WTC11 (cell line): ENCODE measurements at regions not wholly inside any gene's neighbourhood (a gene's known extent, or its start where the extent isn't known, plus 50 kb on each side); places are given as distances from the start of the nearest gene placed in this dataset.

Source experiments
- NFE2L1 ChIP-seq: sonication (generic); formaldehyde crosslinking; IDR thresholded peaks from 2 replicates; pipeline ENCODE4 v1.8.1; 2023; ENCODE audit warnings: missing genetic modification reagents
- NFYB ChIP-seq: sonication (generic); formaldehyde crosslinking; conservative IDR thresholded peaks from 2 replicates; pipeline ENCODE4 v1.8.0; 2022; ENCODE audit warnings: low read depth, missing genetic modification reagents
- RORB ChIP-seq: fragments of 250-450 bp; sonication (Bioruptor Pico); IDR thresholded peaks from 2 replicates; pipeline ENCODE4 v1.9.0; 2021; ENCODE audit warnings: mild to moderate bottlenecking
- TEAD4 ChIP-seq: sonication (generic); formaldehyde crosslinking; IDR thresholded peaks from 2 replicates; pipeline ENCODE4 v1.8.0; 2022; ENCODE audit warnings: mild to moderate bottlenecking, missing genetic modification reagents
- TP53 ChIP-seq: sonication (generic); formaldehyde crosslinking; IDR thresholded peaks from 2 replicates; pipeline ENCODE4 v1.8.1; 2023; ENCODE audit warnings: mild to moderate bottlenecking, missing genetic modification reagents
- ZNF138 ChIP-seq: sonication (generic); formaldehyde crosslinking; conservative IDR thresholded peaks from 2 replicates; pipeline ENCODE4 v1.8.1; 2022; ENCODE audit warnings: mild to moderate bottlenecking, moderate library complexity, missing genetic modification reagents
- ZNF396 ChIP-seq: fragments of 250-450 bp; sonication (Bioruptor Pico); IDR thresholded peaks from 2 replicates; pipeline ENCODE4 v1.8.0; 2021; ENCODE audit warnings: mild to moderate bottlenecking, moderate library complexity, borderline replicate concordance
- TF ChIP-seq, protein P1 (sequence below): sonication (generic); formaldehyde crosslinking; IDR thresholded peaks from 2 replicates; pipeline ENCODE4 v1.8.0; 2022; ENCODE audit warnings: mild to moderate bottlenecking, missing genetic modification reagents
- TF ChIP-seq, protein P2 (sequence below): fragments of 200-600 bp; IDR thresholded peaks from 2 replicates; pipeline ENCODE4 v1.8.0; 2022; ENCODE audit warnings: antibody characterized with exemption
- TF ChIP-seq, protein P3 (sequence below): sonication (generic); formaldehyde crosslinking; IDR thresholded peaks from 2 replicates; pipeline ENCODE4 v1.8.1; 2023; ENCODE audit warnings: mild to moderate bottlenecking, moderate library complexity, missing genetic modification reagents
- TF ChIP-seq, protein P4 (sequence below): sonication (generic); formaldehyde crosslinking; IDR thresholded peaks from 2 replicates; pipeline ENCODE4 v1.8.0; 2022; ENCODE audit warnings: missing genetic modification reagents
- TF ChIP-seq, protein P5 (sequence below): sonication (generic); formaldehyde crosslinking; IDR thresholded peaks from 2 replicates; pipeline ENCODE4 v1.8.0; 2022; ENCODE audit warnings: mild to moderate bottlenecking, missing genetic modification reagents

DNA sequence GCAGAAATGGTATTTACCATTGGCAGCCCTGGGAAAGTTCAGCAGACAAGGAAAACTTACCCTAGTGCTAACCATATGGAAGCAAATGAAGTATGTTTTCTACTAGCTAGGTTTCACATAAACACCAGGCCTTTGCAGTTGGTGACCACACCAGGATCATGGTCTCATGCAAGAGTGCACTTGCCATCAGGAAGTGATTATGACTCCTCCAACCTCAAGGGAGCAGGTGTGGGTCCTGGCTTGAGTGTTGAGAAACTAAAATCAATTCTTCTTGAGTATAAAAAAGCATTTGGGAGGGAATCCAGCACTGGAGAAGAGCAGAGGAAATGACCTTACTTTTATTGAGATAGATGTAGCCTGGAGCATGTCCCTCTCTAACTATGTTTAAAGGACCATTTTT is 56.8 kb upstream of the SPAG16 start:
- TF ChIP-seq TEAD4 (CRISPR knock-in tag) (no peak), RORB (no peak), NFYB (CRISPR knock-in tag) (no peak), ZNF138 (CRISPR knock-in tag) (no peak), TP53 (CRISPR knock-in tag) (no peak), NFE2L1 (CRISPR knock-in tag) (no peak), ZNF396 (no peak)
- TF ChIP-seq, protein P1, sequence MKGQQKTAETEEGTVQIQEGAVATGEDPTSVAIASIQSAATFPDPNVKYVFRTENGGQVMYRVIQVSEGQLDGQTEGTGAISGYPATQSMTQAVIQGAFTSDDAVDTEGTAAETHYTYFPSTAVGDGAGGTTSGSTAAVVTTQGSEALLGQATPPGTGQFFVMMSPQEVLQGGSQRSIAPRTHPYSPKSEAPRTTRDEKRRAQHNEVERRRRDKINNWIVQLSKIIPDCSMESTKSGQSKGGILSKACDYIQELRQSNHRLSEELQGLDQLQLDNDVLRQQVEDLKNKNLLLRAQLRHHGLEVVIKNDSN = no peak
- TF ChIP-seq, protein P2, sequence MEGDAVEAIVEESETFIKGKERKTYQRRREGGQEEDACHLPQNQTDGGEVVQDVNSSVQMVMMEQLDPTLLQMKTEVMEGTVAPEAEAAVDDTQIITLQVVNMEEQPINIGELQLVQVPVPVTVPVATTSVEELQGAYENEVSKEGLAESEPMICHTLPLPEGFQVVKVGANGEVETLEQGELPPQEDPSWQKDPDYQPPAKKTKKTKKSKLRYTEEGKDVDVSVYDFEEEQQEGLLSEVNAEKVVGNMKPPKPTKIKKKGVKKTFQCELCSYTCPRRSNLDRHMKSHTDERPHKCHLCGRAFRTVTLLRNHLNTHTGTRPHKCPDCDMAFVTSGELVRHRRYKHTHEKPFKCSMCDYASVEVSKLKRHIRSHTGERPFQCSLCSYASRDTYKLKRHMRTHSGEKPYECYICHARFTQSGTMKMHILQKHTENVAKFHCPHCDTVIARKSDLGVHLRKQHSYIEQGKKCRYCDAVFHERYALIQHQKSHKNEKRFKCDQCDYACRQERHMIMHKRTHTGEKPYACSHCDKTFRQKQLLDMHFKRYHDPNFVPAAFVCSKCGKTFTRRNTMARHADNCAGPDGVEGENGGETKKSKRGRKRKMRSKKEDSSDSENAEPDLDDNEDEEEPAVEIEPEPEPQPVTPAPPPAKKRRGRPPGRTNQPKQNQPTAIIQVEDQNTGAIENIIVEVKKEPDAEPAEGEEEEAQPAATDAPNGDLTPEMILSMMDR = no peak
- TF ChIP-seq, protein P3, sequence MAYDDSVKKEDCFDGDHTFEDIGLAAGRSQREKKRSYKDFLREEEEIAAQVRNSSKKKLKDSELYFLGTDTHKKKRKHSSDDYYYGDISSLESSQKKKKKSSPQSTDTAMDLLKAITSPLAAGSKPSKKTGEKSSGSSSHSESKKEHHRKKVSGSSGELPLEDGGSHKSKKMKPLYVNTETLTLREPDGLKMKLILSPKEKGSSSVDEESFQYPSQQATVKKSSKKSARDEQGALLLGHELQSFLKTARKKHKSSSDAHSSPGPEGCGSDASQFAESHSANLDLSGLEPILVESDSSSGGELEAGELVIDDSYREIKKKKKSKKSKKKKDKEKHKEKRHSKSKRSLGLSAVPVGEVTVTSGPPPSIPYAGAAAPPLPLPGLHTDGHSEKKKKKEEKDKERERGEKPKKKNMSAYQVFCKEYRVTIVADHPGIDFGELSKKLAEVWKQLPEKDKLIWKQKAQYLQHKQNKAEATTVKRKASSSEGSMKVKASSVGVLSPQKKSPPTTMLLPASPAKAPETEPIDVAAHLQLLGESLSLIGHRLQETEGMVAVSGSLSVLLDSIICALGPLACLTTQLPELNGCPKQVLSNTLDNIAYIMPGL (CRISPR knock-in tag) = no peak
- TF ChIP-seq, protein P4, sequence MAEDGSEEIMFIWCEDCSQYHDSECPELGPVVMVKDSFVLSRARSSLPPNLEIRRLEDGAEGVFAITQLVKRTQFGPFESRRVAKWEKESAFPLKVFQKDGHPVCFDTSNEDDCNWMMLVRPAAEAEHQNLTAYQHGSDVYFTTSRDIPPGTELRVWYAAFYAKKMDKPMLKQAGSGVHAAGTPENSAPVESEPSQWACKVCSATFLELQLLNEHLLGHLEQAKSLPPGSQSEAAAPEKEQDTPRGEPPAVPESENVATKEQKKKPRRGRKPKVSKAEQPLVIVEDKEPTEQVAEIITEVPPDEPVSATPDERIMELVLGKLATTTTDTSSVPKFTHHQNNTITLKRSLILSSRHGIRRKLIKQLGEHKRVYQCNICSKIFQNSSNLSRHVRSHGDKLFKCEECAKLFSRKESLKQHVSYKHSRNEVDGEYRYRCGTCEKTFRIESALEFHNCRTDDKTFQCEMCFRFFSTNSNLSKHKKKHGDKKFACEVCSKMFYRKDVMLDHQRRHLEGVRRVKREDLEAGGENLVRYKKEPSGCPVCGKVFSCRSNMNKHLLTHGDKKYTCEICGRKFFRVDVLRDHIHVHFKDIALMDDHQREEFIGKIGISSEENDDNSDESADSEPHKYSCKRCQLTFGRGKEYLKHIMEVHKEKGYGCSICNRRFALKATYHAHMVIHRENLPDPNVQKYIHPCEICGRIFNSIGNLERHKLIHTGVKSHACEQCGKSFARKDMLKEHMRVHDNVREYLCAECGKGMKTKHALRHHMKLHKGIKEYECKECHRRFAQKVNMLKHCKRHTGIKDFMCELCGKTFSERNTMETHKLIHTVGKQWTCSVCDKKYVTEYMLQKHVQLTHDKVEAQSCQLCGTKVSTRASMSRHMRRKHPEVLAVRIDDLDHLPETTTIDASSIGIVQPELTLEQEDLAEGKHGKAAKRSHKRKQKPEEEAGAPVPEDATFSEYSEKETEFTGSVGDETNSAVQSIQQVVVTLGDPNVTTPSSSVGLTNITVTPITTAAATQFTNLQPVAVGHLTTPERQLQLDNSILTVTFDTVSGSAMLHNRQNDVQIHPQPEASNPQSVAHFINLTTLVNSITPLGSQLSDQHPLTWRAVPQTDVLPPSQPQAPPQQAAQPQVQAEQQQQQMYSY (CRISPR knock-in tag) = no peak
- TF ChIP-seq, protein P5, sequence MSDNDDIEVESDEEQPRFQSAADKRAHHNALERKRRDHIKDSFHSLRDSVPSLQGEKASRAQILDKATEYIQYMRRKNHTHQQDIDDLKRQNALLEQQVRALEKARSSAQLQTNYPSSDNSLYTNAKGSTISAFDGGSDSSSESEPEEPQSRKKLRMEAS = no peak
